GM12865 (cell line): ENCODE measurements at regions not wholly inside any gene's neighbourhood (a gene's known extent, or its start where the extent isn't known, plus 50 kb on each side); places are given as distances from the start of the nearest gene placed in this dataset.

Experiments
- DNase-seq: peaks from one replicate; pipeline ENCODE4 v3.0.0; 2010; ENCODE audit warnings: low read depth
- H3K4me3 ChIP-seq: 2 replicates; pipeline ENCODE4 v1.5.1; 2011; ENCODE audit warnings: mild to moderate bottlenecking, low read depth, low read length, control low read depth
- TF ChIP-seq, protein P1 (sequence below): IDR thresholded peaks from 2 replicates; pipeline ENCODE4 v1.5.1; 2011; ENCODE audit warnings: low read length, control low read depth, low read depth, inconsistent platforms; ENCODE audit not compliant: insufficient read depth; ENCODE audit errors: missing control alignments

DNA sequence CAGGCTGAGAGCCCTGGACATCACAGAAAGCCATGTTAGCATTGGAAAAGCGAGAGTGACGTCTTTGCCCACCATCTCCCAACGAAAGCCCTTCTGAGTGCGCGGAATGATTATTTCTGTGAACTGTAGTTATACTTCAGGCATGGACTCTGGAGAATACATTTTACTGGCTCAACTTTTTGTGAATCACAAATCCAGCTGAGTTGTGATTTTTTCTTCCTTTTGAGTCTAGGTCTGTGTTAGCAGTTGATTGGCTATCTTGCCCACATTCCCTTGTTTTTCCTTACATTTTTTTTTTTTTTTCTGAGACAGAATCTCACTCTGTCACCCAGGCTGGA lies 183.1 kb downstream of the INO80D start:
- TF ChIP-seq, protein P1, sequence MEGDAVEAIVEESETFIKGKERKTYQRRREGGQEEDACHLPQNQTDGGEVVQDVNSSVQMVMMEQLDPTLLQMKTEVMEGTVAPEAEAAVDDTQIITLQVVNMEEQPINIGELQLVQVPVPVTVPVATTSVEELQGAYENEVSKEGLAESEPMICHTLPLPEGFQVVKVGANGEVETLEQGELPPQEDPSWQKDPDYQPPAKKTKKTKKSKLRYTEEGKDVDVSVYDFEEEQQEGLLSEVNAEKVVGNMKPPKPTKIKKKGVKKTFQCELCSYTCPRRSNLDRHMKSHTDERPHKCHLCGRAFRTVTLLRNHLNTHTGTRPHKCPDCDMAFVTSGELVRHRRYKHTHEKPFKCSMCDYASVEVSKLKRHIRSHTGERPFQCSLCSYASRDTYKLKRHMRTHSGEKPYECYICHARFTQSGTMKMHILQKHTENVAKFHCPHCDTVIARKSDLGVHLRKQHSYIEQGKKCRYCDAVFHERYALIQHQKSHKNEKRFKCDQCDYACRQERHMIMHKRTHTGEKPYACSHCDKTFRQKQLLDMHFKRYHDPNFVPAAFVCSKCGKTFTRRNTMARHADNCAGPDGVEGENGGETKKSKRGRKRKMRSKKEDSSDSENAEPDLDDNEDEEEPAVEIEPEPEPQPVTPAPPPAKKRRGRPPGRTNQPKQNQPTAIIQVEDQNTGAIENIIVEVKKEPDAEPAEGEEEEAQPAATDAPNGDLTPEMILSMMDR, result no peak
- DNase-seq, result no peak
- H3K4me3 ChIP-seq, result no peak overlapping the region

DNA sequence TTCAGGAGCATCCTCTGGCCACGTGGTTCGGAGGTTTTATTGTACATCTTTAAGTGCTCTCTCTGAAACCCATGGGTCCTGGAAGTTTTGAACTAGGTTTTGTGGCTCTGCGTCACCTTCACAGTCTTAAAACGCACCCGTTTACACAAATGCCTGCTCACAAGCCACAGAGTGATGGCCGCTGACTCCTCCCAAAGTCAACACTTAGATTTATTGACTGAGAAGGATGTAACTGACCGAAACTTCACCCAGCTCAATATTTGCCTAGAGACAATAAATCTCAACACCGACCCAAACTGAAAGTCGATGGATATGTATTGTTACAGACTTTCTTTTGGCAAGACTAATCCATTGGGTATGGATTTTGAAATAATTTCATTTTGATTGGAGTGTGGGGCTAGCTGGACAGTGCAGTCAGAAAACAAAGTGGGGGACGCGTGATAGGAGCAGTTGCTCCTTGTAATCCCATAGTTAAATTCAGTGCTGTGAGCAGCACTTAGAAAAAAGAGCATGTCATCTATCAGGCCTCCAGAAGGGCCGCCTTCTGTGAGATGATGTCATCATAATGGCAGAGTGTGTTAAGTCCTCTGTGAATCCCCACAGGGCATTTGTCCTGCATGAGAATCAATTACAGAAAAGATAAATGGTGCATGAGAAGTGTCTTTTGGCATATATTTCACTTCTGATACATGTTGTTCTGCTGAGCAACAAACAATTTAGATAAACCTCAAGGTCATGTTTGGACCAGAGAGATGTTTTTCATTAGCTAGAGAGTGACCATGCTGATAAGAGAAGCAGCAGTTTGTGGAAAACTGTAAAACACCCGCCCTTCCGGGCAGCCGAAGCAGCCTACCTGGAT lies 183.7 kb downstream of the INO80D start:
- no peak for DNase-seq
- no peak overlapping the region for H3K4me3 ChIP-seq
- TF ChIP-seq, protein P1, result no peak

DNA sequence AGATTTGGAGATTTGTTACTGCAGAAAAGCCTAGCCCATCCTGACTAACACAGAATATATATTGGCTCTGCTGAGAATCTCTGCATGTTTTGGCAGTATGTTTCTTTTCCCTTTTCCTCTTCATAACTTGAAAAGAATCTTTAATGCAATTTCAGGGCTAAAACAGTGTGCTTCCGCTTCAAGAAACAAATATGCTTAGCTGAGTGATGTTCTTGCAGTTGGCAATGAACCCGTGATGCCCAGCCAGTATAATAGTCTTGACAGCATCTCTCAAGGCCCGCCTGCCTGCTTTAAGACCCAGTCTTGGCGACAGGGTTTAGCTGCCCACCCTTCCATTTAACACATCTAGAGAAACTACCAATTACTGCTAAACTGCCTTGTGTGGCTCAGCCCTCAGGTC lies 184.5 kb downstream of the INO80D start:
- no peak overlapping the region for H3K4me3 ChIP-seq
- no peak for DNase-seq
- TF ChIP-seq, protein P1, result no peak

DNA sequence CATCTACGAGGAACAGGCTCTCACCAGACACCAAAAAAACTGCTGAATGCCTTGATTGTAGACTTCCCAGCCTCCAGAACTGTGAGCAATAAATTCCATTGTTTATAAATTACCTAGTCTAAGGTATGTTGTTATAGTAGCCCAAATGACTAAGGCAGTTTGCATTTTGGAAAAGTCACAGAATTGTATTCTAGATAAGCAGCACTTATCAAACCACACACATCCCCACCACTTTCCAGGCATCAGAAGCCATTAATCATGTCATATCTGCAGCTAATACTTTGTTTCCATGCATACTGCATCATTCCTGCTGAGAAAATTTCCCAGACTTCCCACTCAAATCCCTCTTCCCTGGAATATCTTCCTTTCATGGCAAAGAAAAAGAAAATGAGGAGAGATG lies 187.2 kb downstream of the INO80D start:
- DNase-seq, result no peak
- TF ChIP-seq, protein P1, result no peak

DNA sequence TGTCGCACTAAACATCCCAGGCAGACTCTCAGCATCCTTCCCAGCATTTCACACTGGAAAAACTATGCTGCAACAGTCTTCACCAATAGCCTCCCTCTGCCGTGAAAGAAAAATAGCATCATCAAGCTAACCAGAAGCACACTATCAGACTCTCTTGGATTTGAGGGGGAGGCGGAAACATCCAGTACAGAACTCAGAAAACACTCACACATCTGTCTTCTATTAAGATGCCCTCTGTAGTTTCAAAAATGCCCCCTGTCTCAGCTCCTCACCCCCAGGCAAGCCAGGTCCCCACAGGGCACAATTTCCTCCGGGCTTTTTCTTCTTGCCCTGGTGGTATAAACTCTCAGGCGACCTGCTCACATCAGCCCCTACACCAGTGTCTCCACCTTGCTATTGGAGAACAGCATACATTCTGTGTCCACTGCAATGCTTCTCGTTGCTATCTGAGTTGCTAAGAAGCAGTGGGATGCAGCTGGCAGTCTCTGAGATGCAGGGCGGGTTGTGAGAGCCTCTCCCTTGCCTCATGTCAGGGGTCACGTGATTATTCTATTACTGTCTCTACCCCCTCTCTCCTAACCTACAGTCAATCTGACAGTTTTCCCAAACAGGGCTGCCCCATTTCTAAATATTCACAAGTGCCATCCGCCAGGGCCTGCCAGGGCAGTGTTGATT lies 189.9 kb downstream of the INO80D start:
- TF ChIP-seq, protein P1, result no peak
- DNase-seq, result no peak
- no peak overlapping the region for H3K4me3 ChIP-seq

More for the DNA sequence above, 187.2 kb downstream of the INO80D start:
- H3K4me3 ChIP-seq, result no peak overlapping the region

DNA sequence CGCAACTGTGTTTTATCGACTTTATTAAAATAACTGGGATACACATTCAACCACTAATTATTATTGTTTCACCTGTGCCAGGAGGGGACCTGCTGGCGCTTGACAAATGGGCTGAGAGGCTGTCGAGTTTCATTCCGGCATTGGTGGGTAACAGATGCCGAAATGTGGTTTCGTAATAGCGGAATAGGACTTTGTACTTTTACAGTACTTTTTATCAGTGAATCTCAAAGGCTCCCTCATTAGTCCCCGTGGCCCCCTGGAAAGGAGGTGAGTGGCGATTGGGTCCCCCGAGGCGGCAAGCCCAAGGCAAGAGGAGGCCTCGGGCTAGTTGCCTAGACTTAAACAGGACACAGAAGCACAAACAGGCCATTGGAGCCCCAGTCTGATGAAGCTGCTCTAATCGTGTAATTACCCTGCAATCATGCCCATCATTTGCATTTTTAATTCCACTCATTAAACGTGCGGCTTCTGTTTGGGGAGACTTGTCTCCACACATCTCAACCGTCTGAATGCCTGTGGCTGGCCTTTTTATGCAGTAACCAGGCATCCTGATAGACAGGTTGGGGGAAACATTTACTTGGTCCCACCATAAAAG lies 193.2 kb downstream of the INO80D start:
- DNase-seq, result no peak
- TF ChIP-seq, protein P1, result no peak
- H3K4me3 ChIP-seq, result no peak overlapping the region
